HL-60 (cell line): ENCODE measurements at regions not wholly inside any gene's neighbourhood (a gene's known extent, or its start where the extent isn't known, plus 50 kb on each side); places are given as distances from the start of the nearest gene placed in this dataset.

Experiments
- DNase-seq, 2 experiments: peaks; one replicate each; pipeline ENCODE4 v3.0.0-alpha.2; 2010 to 2020; ENCODE audit warnings: low read depth in 1 of 2, low spot score in 1 of 2
- H3K27ac ChIP-seq: fragments of 250-450 bp; sonication (Bioruptor Pico); replicated peaks from 2 replicates; pipeline ENCODE4 v1.5.1; 2020; ENCODE audit warnings: mild to moderate bottlenecking, moderate library complexity
- H3K27me3 ChIP-seq: fragments of 250-450 bp; sonication (Bioruptor Pico); 2 replicates; pipeline ENCODE4 v1.5.1; 2021; ENCODE audit warnings: mild to moderate bottlenecking, moderate library complexity; ENCODE audit not compliant: insufficient read depth, poor library complexity, severe bottlenecking
- H3K4me3 ChIP-seq: replicated peaks from 2 replicates; pipeline ENCODE4 v1.5.1; 2011; ENCODE audit warnings: mild to moderate bottlenecking, control low read depth, low read length; ENCODE audit not compliant: insufficient read depth
- CTCF ChIP-seq: IDR thresholded peaks from one replicate; pipeline ENCODE4 v1.5.1; 2011; ENCODE audit warnings: low read length, control low read depth, inconsistent platforms; ENCODE audit not compliant: insufficient read depth
- GABPA ChIP-seq: IDR thresholded peaks from 2 replicates; pipeline ENCODE4 v1.6.1; 2012; ENCODE audit warnings: low read depth
- POLR2AphosphoS5 ChIP-seq: IDR thresholded peaks from 2 replicates; pipeline ENCODE4 v1.6.1; 2012; ENCODE audit warnings: low read depth
- REST ChIP-seq: IDR thresholded peaks from 2 replicates; pipeline ENCODE4 v1.6.1; 2012; ENCODE audit warnings: low read depth; ENCODE audit not compliant: insufficient replicate concordance
- SPI1 ChIP-seq: IDR thresholded peaks from 2 replicates; pipeline ENCODE4 v1.6.1; 2012; ENCODE audit warnings: low read depth, mild to moderate bottlenecking, borderline replicate concordance

GRCh38 chr18:41459656-41460055 lies 495.4 kb upstream of the PIK3C3 start:
- no peak overlapping the region for H3K27ac ChIP-seq
- DNase-seq: no peak
- TF ChIP-seq REST (no peak), SPI1 (no peak), POLR2AphosphoS5 (no peak), GABPA (no peak), CTCF (no peak)
- H3K27me3 ChIP-seq: no peaks in the 10 kb centered on the region
- no peak overlapping the region for H3K4me3 ChIP-seq

GRCh38 chr18:41458376-41458775 lies 496.7 kb upstream of the PIK3C3 start:
- no peaks in the 10 kb centered on the region for H3K27me3 ChIP-seq
- no peak for TF ChIP-seq CTCF
- TF ChIP-seq SPI1: no peak
- no peak for TF ChIP-seq GABPA
- TF ChIP-seq POLR2AphosphoS5: no peak
- TF ChIP-seq REST: no peak
- no peak overlapping the region for H3K27ac ChIP-seq
- no peak overlapping the region for H3K4me3 ChIP-seq
- DNase-seq: no peak

GRCh38 chr18:41457765-41458326 lies 497.2 kb upstream of the PIK3C3 start:
- no peak overlapping the region for H3K27ac ChIP-seq
- TF ChIP-seq POLR2AphosphoS5 (no peak), CTCF (no peak), GABPA (no peak), REST (no peak), SPI1 (no peak)
- no peak for DNase-seq
- H3K27me3 ChIP-seq: no peaks in the 10 kb centered on the region
- no peak overlapping the region for H3K4me3 ChIP-seq
